Left kidney (tissue), 1 donor: ENCODE measurements at regions not wholly inside any gene's neighbourhood (a gene's known extent, or its start where the extent isn't known, plus 50 kb on each side); places are given as distances from the start of the nearest gene placed in this dataset.

ENCODE experiments used
- DNase-seq: peaks from one replicate; pipeline ENCODE4 v3.0.0-alpha.2; 2013

- DNase-seq: no peak
Observed at GRCh38 chr16:85376292-85377095, 236.6 kb upstream of the GSE1 start.

GRCh38 chr16:85377388-85378144 lies 235.6 kb upstream of the GSE1 start:
- no peak for DNase-seq

GRCh38 chr16:85378145-85379040 lies 234.7 kb upstream of the GSE1 start:
- no peak for DNase-seq

- DNase-seq: no peak
Observed at GRCh38 chr16:85379041-85380001, 233.8 kb upstream of the GSE1 start.

- DNase-seq: no peak
Observed at GRCh38 chr16:85380002-85380395, 233.1 kb upstream of the GSE1 start.

- DNase-seq: no peak
Observed at GRCh38 chr16:85380905-85381737, 232.0 kb upstream of the GSE1 start.

- DNase-seq: no peak
Observed at GRCh38 chr16:85381738-85382592, 231.2 kb upstream of the GSE1 start.

GRCh38 chr16:85382717-85383118 lies 230.4 kb upstream of the GSE1 start:
- DNase-seq: no peak

GRCh38 chr16:85383836-85384832 lies 229.0 kb upstream of the GSE1 start:
- no peak for DNase-seq

GRCh38 chr16:85384833-85385462 lies 228.2 kb upstream of the GSE1 start:
- no peak for DNase-seq

GRCh38 chr16:85385463-85386331 lies 227.4 kb upstream of the GSE1 start:
- no peak for DNase-seq

GRCh38 chr16:85386467-85387170 lies 226.5 kb upstream of the GSE1 start:
- no peak for DNase-seq

GRCh38 chr16:85387171-85387507 lies 226.0 kb upstream of the GSE1 start:
- no peak for DNase-seq

GRCh38 chr16:85387731-85388295 lies 225.3 kb upstream of the GSE1 start:
- no peak for DNase-seq

GRCh38 chr16:85389679-85390470 lies 223.2 kb upstream of the GSE1 start:
- DNase-seq: no peak
